GM18909 (cell line): ENCODE measurements at regions not wholly inside any gene's neighbourhood (a gene's known extent, or its start where the extent isn't known, plus 50 kb on each side); places are given as distances from the start of the nearest gene placed in this dataset.
"Not testable (repeated sequence)": the region's sequence is repeated elsewhere in the genome, so short reads cannot be mapped to it uniquely, and the experiment has no call there.

Source experiments
- ATAC-seq: cut with Tn5 transposase; IDR thresholded peaks from one replicate; pipeline ENCODE4 v1.9.1; 2021; ENCODE audit warnings: mild to moderate bottlenecking; ENCODE audit not compliant: unreplicated experiment, poor library complexity

DNA sequence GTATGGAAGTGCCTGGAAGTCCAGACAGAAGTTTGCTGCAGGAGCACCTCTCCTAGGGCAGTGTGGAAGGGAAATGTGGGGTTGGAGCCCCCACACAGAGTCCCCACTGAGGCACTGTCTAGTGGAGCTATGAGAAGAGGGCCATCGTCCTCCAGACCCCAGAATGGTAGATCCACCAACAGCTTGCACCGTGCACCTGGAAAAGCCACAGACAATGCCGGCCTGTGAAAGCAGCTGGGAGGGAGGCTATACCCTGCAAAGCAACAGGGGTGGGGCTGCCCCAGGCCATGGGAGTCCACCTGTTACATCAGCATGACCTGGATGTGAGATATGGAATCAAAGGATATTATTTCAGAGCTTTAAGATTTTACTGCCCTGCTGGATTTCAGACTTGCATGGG, 551.4 kb downstream of the PPP4R3C start:
- ATAC-seq: not testable (repeated sequence)

DNA sequence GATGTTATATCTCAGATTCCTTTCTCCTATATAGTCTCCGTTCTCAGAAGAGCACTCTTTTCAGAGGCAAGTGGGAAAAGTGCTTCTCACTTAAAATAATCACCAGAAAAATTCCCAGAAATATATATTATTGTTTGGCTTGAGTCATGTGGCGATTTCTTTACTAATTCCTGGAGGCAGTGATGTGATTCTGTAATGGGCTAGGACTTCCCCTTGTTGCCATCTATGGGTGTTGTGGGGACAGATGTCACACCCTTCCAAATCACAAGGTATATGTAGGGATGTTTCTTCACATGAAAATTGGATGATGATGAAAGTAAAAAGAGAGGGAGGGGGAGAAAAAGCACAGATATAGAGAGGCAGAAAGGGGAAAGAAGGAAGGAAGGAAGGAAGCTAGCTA, 553.4 kb downstream of the PPP4R3C start:
- no peak for ATAC-seq

DNA sequence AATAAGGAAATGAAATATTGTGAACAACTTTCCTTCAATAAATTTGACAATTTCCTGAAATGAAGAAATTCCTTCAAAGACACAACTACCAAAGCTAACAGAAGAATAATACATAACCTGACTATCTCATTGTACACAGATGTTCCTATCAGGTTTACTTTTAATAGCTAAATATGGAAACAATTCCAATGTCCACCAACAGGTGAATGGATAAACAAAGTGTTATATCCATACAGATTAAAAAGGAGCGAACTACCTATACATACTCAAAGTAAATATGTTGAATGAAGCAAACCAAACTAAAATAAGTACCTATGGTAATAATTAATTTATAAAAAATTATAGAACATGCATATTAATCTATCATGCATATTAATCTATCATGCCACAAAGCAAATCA, 554.9 kb downstream of the PPP4R3C start:
- no peak for ATAC-seq

DNA sequence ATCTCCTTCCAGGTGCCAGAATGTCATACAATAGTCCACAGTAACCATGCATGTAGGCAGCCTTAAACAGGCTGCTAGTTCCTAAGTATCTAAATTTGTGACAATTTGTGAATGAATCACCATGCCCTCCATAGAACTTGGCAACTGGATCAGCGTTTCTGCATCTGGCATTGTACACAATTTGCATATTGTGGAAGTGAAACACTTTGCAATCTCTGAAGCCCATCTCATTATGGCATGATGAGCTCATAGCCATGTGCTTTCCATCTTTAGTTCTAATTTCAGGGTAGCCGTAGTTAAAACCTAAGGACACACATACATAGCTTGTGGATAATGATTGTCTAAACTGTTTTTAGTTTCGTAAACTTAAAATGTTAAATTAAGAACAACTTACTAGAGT, 573.6 kb downstream of the PPP4R3C start:
- ATAC-seq: no peak

DNA sequence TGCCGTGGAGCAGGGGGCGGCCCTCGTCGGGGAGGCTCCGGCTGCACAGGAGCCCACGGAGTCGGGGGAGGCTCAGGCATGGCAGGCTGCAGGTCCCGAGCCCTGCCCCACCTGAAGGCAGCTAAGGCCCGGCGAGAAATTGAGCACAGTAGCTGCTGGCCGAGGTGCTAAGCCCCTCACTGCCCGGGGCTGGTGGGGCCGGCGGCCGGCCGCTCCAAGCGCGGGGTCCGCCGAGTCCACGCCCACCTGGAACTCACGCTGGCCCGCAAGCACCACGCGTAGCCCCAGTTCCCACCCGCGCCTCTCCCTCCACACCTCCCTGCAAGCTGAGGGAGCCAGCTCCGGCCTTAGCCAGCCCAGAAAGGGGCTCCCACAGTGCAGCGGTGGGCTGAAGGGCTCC, 589.4 kb downstream of the PPP4R3C start:
- no peak for ATAC-seq

DNA sequence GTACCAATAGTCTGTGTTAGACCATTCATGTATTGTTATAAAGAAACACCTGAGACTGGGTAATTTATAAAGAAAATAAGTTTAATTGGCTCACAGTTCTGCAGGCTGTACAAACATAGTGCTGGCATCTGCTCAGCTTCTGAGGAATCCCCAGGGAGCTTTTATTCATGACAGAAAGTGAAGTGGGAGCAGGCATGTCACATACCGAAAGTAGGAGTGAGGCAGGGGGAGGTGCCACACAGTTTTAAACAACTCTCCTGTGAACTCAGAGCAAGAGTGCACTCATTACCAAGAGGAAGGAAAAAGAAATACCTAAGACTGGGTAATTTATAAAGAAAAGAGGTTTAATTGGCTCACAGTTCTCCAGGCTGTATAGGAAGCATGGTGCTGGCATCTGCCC, 591.2 kb downstream of the PPP4R3C start:
- ATAC-seq: no peak

DNA sequence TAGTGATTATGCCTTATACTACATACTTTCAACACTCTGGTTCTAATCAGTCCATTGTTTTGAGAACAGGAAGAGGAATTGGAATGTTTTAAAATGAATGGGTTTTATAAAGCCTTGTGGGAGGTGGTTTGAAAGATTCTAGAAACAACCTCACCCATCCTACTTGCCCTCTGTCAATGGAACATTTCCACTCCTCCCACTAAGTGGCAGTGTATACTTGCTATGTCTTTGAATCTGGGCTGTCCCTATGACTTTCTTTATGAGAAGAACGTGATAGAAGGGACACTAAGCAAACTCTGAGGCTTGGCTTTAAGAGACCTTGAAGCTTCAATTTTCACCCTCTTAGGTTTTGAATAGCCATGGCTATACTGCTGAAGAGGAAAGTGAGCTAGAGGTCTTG, 611.2 kb downstream of the PPP4R3C start:
- ATAC-seq: no peak

DNA sequence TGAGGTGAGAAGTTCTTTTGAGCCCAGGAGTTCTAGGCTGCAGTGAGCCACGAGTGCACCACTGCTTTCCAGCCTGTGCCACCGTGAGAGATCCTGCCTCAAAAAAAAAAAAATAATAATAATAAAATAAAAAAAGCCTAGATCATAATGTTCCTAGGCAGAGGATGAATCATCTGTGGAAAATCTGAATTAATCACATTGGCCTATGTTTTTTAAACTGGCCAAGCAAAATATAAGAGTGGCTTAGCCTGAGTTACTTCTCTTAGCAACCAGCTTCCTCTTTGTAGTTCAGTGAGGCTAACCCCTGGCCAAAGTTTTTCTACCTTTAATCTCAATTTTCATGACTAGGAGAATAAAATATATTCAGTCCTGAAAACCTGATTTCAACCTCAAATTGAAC, 614.6 kb downstream of the PPP4R3C start:
- no peak for ATAC-seq

DNA sequence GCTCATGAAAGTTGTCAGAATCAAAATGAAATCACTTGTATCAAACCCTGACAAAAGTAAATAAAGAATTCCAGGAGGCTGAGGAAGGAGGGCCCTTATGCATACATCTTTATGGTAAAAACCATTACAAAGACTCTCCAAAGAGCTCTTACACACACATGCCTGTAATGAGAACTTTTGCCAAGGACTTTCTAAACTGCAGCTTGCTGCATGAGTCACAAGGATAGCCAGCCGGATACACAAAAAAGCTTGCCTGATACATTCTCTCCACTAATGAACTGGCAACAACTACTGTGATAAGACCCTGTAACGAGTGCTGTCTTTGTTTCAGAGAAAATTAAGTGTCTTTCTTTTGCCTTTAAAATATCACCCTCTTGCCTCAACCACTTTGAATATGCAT, 618.1 kb downstream of the PPP4R3C start:
- ATAC-seq: no peak

DNA sequence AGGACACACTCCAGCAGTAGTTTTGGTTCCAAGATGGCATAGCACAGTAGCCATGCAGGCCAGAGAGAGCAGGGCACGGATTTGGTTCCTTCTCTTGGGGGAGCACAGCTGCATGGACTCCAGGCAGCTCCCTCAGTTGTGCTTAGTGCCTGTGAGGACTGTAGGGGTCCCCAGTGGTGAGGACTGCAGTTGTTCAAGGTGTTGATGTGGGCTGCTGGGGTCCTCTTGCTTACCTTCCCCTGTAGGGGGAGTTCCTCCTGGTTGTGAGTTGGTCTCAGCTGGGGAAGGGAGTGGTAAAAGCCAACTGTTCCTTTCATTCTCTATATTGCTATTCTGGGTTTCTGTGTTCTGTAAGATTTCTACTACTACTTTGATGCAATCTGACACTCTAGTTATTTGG, 606.5 kb downstream of the MAGEB5 start:
- no peak for ATAC-seq

DNA sequence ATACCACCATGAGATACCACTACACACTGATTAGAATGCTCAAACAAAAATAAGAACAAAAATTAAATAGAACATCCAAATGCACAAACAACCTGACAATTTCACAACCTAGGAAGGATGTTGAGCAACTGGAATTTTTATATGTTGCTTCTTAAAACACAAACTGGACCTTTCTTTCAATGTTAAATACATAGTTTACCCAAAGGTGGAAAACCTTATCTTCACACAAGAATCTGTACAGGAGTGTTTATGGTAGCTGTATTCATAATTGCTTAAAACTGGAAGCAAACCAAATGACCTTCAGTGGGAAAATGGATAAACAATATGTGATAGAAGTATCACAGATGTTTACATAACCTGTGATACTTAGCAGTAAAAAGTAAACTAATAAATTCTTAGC, 573.8 kb downstream of the MAGEB5 start:
- ATAC-seq: no peak

DNA sequence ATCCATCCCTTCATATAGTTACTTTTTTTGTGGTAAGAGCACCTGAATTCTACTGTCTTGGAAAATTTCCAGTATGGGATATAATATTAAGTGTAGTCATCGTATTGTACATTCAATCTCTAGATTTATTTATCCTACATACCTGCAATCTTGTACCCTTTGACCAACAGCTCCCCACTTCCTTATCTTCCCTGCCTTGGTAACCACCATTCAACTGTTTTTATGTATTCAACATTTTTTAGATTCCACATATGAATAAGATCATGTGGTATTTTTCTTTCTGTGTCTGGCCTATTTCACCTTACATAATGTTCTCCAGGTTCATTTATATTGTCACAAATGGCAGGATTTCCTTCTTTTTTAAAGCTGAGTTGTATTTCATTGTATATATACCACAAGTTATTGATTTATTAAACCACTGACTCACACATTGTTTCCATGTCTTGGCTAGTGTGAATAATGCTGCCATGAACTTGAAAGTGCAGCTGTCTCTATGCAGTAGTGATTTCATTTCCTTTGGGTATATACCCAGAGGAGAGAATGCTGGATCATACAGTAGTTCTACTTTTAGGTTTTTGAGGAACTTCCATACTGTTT, 572.5 kb downstream of the MAGEB5 start:
- ATAC-seq: no peak

DNA sequence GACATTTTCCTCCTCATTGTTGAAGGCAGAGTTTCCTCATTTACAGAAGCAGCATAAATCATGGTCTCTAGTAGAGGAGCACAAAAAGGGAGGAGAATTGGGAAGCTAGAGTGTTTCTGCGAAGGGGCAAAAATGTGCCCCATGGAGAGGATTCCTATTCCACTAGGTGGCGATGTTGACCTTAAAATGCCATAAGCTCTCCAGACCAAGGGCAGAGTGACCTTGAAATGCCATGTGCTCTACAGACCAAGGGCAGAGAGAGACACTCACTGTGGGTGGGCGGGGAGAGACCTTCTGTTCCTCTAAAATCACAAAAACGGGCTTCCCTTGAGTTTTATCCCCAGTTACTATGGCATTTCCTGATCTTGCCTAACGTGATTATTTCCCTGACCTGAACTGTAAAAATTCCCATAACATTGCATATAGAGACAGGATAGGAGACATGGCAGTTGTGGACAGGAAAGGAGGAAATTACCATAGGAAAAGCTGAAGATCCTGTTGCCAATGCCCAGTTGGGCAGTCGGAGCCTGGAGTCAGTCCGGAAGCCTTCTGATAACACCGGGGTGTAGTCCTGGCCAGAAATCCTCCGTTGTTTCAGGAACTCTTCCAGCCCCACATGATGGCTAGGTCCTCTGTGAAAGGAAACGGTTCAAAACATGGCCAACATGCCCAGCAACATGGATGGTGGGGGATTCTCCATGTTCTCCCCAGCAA, 567.7 kb downstream of the MAGEB5 start:
- ATAC-seq: peak; percentile 86

DNA sequence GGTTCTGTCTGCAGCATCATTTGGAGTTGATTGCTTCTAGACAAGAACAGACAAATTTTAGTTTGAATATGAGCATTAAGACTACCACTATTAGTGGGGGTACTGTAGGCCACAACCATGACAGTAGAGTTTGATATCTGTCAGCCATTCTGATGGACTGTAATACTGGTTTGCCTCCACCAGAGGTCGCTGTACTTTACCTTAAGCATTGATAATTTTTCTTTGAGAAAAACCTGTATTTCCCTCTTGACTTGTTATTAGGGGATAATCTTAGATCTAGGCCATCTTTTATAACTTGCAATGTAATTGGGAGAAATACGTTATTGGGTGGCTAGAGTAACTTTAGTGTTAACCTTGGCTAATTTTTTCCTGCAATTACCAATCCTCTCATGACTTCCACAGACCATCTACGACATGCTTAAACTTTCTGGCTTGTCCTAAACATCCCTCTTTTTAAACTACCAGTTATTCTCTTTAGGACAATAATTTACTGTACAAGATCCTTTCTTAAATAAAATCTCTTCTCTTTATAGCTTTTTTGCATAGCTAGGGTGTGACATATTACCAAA, 562.4 kb downstream of the MAGEB5 start:
- ATAC-seq: no peak

DNA sequence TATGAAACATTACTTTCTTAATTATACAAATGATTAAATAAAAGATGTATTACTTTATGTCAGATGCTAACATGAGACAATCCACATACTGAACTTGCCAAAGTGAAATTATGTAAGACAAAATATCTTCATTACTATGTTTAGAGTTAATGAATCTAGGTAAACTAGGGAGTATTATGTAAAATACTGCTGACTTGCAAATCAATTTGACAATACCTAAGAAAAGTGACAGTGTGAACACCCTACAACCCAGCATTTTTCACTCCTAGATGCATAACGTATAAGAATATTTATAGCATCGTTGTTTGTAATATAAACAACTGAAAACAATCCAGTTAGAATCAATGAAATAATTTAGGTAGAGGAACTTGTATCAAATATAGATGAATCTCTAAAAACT, 546.3 kb downstream of the MAGEB5 start:
- no peak for ATAC-seq

DNA sequence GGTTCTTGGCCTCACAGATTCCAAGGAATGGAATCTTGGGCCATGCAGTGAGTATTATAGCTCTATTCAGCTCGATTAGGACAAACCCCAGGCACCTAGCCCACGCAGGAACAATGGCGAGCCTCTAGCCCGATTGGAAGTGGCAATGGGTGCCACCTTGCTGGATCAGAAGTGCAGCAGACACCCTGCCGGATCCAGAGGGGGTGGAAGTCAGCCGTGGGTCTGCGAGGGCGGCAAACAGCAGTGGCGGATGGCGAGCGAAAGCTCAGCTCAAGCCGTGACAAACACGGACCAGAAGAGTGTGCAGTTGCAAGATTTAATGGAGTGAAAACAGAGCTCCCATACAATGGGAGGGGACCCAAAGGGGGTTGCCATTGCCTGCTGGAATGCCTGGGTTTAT, 539.8 kb downstream of the MAGEB5 start:
- not testable (repeated sequence) for ATAC-seq

DNA sequence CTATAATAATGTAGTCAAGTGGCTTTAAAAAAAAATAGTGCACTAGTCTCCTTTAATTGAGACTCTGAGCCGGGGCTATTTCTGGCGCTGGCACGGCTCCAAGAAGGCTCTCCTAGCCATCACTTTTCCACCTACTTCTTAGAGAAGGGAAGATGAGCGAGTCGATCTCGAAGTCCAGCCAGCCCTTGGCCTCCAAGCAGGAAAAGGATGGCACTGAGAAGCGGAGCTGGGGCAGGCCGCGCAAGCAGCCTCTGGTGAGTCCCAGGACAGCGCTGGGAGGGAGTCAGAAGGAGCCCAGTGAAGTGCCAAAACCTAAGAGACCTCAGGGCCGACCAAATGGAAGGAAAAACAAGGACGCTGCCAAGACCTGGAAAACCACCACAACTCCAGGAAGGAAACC, 531.9 kb downstream of the MAGEB5 start:
- ATAC-seq: no peak

DNA sequence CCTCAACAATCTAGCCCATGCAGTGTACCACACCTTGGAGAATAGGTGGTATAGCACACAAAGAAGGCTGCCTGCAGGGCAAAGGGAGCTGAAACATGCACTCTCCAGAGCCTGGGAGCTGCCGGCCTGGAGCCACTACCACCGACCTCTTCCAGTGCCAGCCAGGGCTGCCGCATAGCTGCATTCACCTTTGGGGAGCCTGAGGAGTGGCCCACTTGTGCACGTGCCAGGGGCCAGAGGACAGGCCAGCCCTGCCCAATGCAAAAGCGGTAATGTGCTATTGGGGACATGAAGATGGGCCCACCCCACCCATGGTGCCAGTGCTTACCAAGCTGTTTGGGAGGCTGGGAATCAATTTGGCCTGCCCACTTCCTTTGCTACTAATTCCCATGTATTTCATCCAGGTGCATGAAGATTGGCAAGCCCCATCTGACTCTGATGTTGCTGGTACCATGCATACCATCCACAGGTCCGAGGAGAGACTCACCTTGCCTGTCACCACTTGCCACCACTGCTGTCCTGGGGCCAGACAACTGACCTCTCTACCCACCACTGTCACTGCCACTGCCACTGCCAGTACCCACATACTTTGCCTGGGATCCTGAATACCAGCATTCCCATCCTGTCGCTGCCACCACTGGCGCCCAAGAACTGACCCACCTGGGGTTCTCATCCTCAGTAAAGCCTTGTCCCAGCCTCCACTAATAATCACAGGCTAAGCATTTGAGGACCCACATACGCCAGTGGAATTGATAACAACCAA, 506.9 kb downstream of the MAGEB5 start:
- no peak for ATAC-seq

DNA sequence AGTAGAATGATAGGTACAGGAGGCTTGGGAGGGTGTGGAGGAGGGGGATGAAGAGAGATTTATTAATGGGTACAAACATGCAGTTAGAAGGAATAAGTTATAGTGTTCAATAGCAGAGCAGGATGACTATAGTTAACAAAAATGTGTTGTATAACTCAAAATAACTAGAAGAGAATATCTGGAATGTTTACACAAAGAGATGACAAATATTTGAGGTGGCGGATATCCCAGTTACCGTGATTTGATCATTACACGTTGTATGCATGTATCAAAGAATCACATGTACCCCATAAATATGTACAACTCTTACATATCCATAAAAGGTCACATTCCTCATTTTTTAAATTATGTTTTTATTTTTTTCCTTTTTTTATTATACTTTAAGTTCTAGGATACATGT, 456.6 kb downstream of the MAGEB5 start:
- ATAC-seq: no peak

DNA sequence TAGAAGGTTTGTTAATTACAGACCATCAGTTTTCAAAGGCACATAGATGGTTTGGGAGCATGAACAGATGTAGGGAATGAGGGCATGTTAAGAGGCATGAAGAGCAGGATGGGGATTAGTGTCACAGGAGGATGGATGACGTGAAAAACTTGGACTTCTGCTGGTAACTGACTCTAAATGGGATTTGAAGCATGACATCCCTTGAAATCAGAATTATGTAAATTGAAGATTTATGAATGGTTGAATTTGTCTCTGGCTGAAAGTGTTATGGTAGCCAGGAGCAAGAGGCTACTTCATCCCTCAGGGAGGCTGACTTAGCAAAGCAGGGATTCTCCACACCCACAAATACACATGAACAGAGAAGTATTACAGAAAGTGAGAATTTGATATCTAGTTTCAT, 454.6 kb downstream of the MAGEB5 start:
- no peak for ATAC-seq

DNA sequence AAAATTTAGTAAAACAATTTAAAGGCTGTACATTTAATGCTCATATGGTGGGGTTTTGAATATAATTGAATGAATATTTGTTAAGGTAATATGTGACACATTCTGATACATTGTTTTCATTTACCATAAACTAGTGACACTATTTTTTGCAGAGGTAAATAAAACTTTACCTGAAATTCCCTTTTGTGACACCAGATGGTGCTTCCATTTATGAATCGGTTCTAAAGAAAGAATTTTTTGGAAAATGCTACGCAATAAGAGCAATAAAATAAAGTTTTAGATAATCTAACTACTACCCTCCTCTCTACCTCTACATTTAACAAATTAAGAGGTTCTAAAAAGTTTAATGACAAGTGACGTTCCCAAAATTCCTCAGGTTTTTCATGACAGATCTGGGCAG, 448.9 kb downstream of the MAGEB5 start:
- ATAC-seq: no peak
